Gastrocnemius medialis (tissue), 4 donors: ENCODE measurements at regions not wholly inside any gene's neighbourhood (a gene's known extent, or its start where the extent isn't known, plus 50 kb on each side); places are given as distances from the start of the nearest gene placed in this dataset.

ENCODE experiments used
- CTCF ChIP-seq, 5 experiments: fragments of 450-650 bp in 3 of 5; fragments of 200-600 bp in 2 of 5; sonication (generic) in 2 of 5; IDR thresholded peaks in 4 of 5; conservative IDR thresholded peaks in 1 of 5; 1 replicate in 4 of 5; 2 replicates in 1 of 5; pipeline ENCODE4 v1.5.1; 2016 to 2019; ENCODE audit warnings: antibody characterized with exemption in 5 of 5, mild to moderate bottlenecking in 3 of 5, moderate library complexity in 3 of 5
- POLR2A ChIP-seq, 2 donors: fragments of 450-650 bp; IDR thresholded peaks; one replicate each; pipeline ENCODE4 v1.6.1; 2017; ENCODE audit warnings: antibody characterized with exemption in 2 of 2, mild to moderate bottlenecking in 2 of 2, moderate library complexity in 2 of 2

GRCh38 chr2:101628030-101628392, 69.5 kb upstream of the MAP4K4 start:
- no peak for TF ChIP-seq CTCF (IDR thresholded peaks at IDR 0.05 in 4 of 5, conservative IDR thresholded peaks at IDR 0.05 in 1 of 5)
- TF ChIP-seq POLR2A (IDR thresholded peaks at IDR 0.05), result no peak
